K562 (cell line): ENCODE measurements at regions not wholly inside any gene's neighbourhood (a gene's known extent, or its start where the extent isn't known, plus 50 kb on each side); places are given as distances from the start of the nearest gene placed in this dataset.

Source experiments
- ATAC-seq: fragments of 200-7000 bp; cut with Tn5 transposase; 3 replicates; pipeline ENCODE4 v1.9.1; 2020; ENCODE audit warnings: moderate library complexity
- BruUV-seq: library from RNA; stranded (reverse); fragments of 400-500 nt; replicated peaks from 2 replicates; lab custom pipeline; 2021; lab: Mats Ljungman, UMichigan
- CTCF ChIA-PET: fragments of 300-600 bp; formaldehyde crosslinking; extraction: SDS; loops from one replicate; lab custom pipeline; 2021; ENCODE audit warnings: low intra/inter-chr PET ratio; lab: Yijun Ruan, JAX
- POLR2A ChIA-PET: fragments of 300-600, 350-650 bp; sonication (Branson Sonifier 250); formaldehyde crosslinking; extraction: SDS; loops from one replicate; lab custom pipeline; 2021; ENCODE audit warnings: antibody characterized with exemption, inconsistent platforms; lab: Yijun Ruan, JAX
- DNase-seq, 4 experiments: peaks; one replicate each; pipeline versions ENCODE4 v3.0.0 to v3.0.0-alpha.2; 2011 to 2018; ENCODE audit warnings: low spot score in 3 of 4, mixed read lengths in 3 of 4; ENCODE audit errors: extremely low read depth in 1 of 4
- FAIRE-seq: peaks from 2 replicates; lab custom pipeline; 2011; peaks lifted over from hg19 to GRCh38; lab: Jason Lieb, UNC
- H2AFZ ChIP-seq: 2 replicates; pipeline ENCODE4 v1.6.0; 2011; ENCODE audit warnings: low read depth, low read length, control low read depth, inconsistent platforms
- H3K27ac ChIP-seq: fragments of 200-600 bp; 3 replicates; pipeline ENCODE4 v1.8.0; 2011; ENCODE audit warnings: low read depth, mild to moderate bottlenecking, control low read depth, inconsistent platforms, low read length, moderate library complexity, mixed read lengths; ENCODE audit errors: extremely low read depth
- H3K27me3 ChIP-seq, 2 experiments: fragments of 300-600 bp in 1 of 2; 2 replicates in 1 of 2; 3 replicates in 1 of 2; pipeline versions ENCODE4 v1.6.0 to v1.8.0; 2011; ENCODE audit warnings: inconsistent platforms in 2 of 2, low read length in 2 of 2, mild to moderate bottlenecking in 1 of 2, mixed read lengths in 1 of 2, moderate library complexity in 1 of 2; ENCODE audit not compliant: control insufficient read depth in 2 of 2, insufficient read depth in 2 of 2
- H3K36me3 ChIP-seq: fragments of 300-600 bp; 3 replicates; pipeline ENCODE4 v1.8.0; 2011; ENCODE audit warnings: mild to moderate bottlenecking, low read length, inconsistent platforms; ENCODE audit not compliant: control insufficient read depth, insufficient read depth
- H3K4me1 ChIP-seq, 2 experiments: fragments of 200-600 bp in 1 of 2; replicated peaks in 1 of 2; 2 replicates in 1 of 2; 3 replicates in 1 of 2; pipeline versions ENCODE4 v1.5.1 to v1.8.0; 2011; ENCODE audit warnings: inconsistent platforms in 2 of 2, low read length in 2 of 2, mild to moderate bottlenecking in 1 of 2, mixed read lengths in 1 of 2, moderate library complexity in 1 of 2; ENCODE audit not compliant: control insufficient read depth in 2 of 2, insufficient read depth in 2 of 2
- H3K4me2 ChIP-seq: 2 replicates; pipeline ENCODE4 v1.6.1; 2011; ENCODE audit warnings: low read length, control low read depth, inconsistent platforms, mixed read lengths; ENCODE audit not compliant: insufficient read depth
- H3K4me3 ChIP-seq: fragments of 200-600 bp; sonication (generic), shearing (Covaris generic); 2 replicates; pipeline ENCODE4 v1.5.1; 2016; ENCODE audit warnings: control low read depth, inconsistent platforms
- H3K79me2 ChIP-seq: fragments of 200-600 bp; 3 replicates; pipeline ENCODE4 v1.8.0; 2011; ENCODE audit warnings: low read length, inconsistent platforms; ENCODE audit not compliant: control insufficient read depth, insufficient read depth
- H3K9ac ChIP-seq, 2 experiments: 2 replicates each; pipeline versions ENCODE4 v1.6.0 to v1.6.1; 2011; ENCODE audit warnings: low read depth in 2 of 2, low read length in 2 of 2, control low read depth in 1 of 2, inconsistent platforms in 1 of 2, mild to moderate bottlenecking in 1 of 2, mixed read lengths in 1 of 2; ENCODE audit not compliant: insufficient read depth in 1 of 2
- H3K9me1 ChIP-seq: one replicate; pipeline ENCODE4 v1.6.0; 2011; ENCODE audit warnings: inconsistent platforms, mild to moderate bottlenecking, low read length, moderate library complexity; ENCODE audit not compliant: control insufficient read depth, insufficient read depth
- H3K9me3 ChIP-seq: replicated peaks from 2 replicates; pipeline ENCODE4 v1.5.1; 2011; ENCODE audit warnings: low read depth, low read length, inconsistent platforms; ENCODE audit not compliant: control insufficient read depth, insufficient read depth
- H4K20me1 ChIP-seq: replicated peaks from 2 replicates; pipeline ENCODE4 v1.6.1; 2011; ENCODE audit warnings: low read length, inconsistent platforms, mixed read lengths; ENCODE audit not compliant: control insufficient read depth, insufficient read depth
- ARID4B ChIP-seq: sonication (generic); formaldehyde crosslinking; IDR thresholded peaks from 2 replicates; pipeline ENCODE4 v1.8.0; 2022; ENCODE audit warnings: mild to moderate bottlenecking, missing genetic modification reagents
- CEBPZ ChIP-seq: fragments of 150-350 bp; IDR thresholded peaks from 2 replicates; pipeline ENCODE4 v1.6.1; 2014; ENCODE audit warnings: low read depth, mild to moderate bottlenecking, low read length, borderline replicate concordance
- FOS ChIP-seq: IDR thresholded peaks from 3 replicates; pipeline ENCODE4 v1.6.1; 2011; ENCODE audit not compliant: insufficient read length; ENCODE audit errors: extremely low read depth
- GABPB1 ChIP-seq: sonication (generic); formaldehyde crosslinking; IDR thresholded peaks from 2 replicates; pipeline ENCODE4 v1.8.0; 2022; ENCODE audit warnings: mild to moderate bottlenecking, missing genetic modification reagents
- HDAC2 ChIP-seq: fragments of 450-650 bp; IDR thresholded peaks from 2 replicates; pipeline ENCODE4 v1.6.1; 2016; ENCODE audit warnings: mild to moderate bottlenecking
- LEF1 ChIP-seq: fragments of 450-650 bp; IDR thresholded peaks from 2 replicates; pipeline ENCODE4 v1.6.1; 2016; ENCODE audit warnings: mild to moderate bottlenecking
- NFIX ChIP-seq: fragments of 250-450 bp; sonication (Bioruptor Pico); IDR thresholded peaks from 2 replicates; pipeline ENCODE4 v1.4.0; 2020; ENCODE audit warnings: low read depth, mild to moderate bottlenecking, moderate library complexity
- SETDB1 ChIP-seq: IDR thresholded peaks from one replicate; pipeline ENCODE4 v1.6.1; 2012; ENCODE audit warnings: low read length, control low read depth, inconsistent platforms
- TARDBP ChIP-seq: fragments of 450-650 bp; IDR thresholded peaks from 2 replicates; pipeline ENCODE4 v1.6.1; 2016
- TFAM ChIP-seq: fragments of 250-450 bp; sonication (Bioruptor Pico); conservative IDR thresholded peaks from 2 replicates; pipeline ENCODE4 v1.5.0; 2021; ENCODE audit warnings: mild to moderate bottlenecking, moderate library complexity
- TFAP4 ChIP-seq: sonication (generic); formaldehyde crosslinking; IDR thresholded peaks from 2 replicates; pipeline ENCODE4 v1.8.0; 2022; ENCODE audit warnings: missing genetic modification reagents, mild to moderate bottlenecking, moderate library complexity, borderline replicate concordance
- THRAP3 ChIP-seq: fragments of 450-650 bp; IDR thresholded peaks from 2 replicates; pipeline ENCODE4 v1.6.1; 2016; ENCODE audit warnings: mild to moderate bottlenecking, inconsistent platforms, borderline replicate concordance
- U2AF2 ChIP-seq: fragments of 200-400 bp; formaldehyde crosslinking; optimal IDR thresholded peaks from 2 replicates; pipeline ENCODE3; 2017; ENCODE audit warnings: low read depth, mild to moderate bottlenecking, low read length
- ZC3H11A ChIP-seq: IDR thresholded peaks from 2 replicates; pipeline ENCODE4 v1.6.1; 2012; ENCODE audit warnings: low read depth, low read length, improper control_type of control experiment
- WGBS: fragments of 100-300 bp; shearing (Covaris generic); methylation state at CpG from one replicate; pipeline ENCODE4 v1.1.6; 2016; ENCODE audit warnings: low coverage, mixed read lengths; ENCODE audit not compliant: insufficient coverage; ENCODE audit errors: missing lambda C conversion rate; 5-methylcytosine and 5-hydroxymethylcytosine counted together
- in situ Hi-C: fragments of 300-500 bp; cut with MboI; formaldehyde crosslinking; loops from 4 replicates; pipeline ENCODE4 v1.15.0; 2018; ENCODE audit warnings: inconsistent platforms, mixed read lengths
- intact Hi-C: fragments of 100-400 bp; cut with micrococcal nuclease; formaldehyde crosslinking; loops from 2 replicates; pipeline ENCODE4 v1.14.2; 2022

- Histone ChIP-seq H2AFZ (no peak overlapping the region), H4K20me1 (no peaks in the 10 kb centered on the region), H3K36me3 (no peaks in the 10 kb centered on the region), H3K4me3 (no peak overlapping the region), H3K4me1 (no peaks in the 10 kb centered on the region), H3K9me3 (no peaks in the 10 kb centered on the region), H3K9me1 (no peaks in the 10 kb centered on the region), H3K9ac (no peak overlapping the region), H3K27ac (no peak overlapping the region), H3K79me2 (no peaks in the 10 kb centered on the region), H3K4me2 (no peak overlapping the region), H3K27me3 (no peaks in the 10 kb centered on the region)
- no peak for DNase-seq
- TF ChIP-seq ARID4B (no peak), TFAM (CRISPR knock-in tag) (no peak), ZC3H11A (no peak), TFAP4 (CRISPR knock-in tag) (no peak), U2AF2 (no peak), THRAP3 (no peak), CEBPZ (no peak), GABPB1 (CRISPR knock-in tag) (no peak), NFIX (CRISPR knock-in tag) (no peak), SETDB1 (no peak), HDAC2 (no peak), FOS (no peak), TARDBP (no peak), LEF1 (no peak)
- CTCF ChIA-PET = no interaction called here
- intact Hi-C loops (no loop called here), in situ Hi-C loops (no loop called here)
- no peak for ATAC-seq
- no peak for FAIRE-seq
- 3% methylated on average over 2 of the region's 2 CpGs for WGBS
- POLR2A ChIA-PET = interaction anchor here (1.1 kb wide), 1 partner anchor 141 kb away, joined by 3 read pairs; no protein-coding TSS in a partner anchor
- BruUV-seq = no TSS peak
These were observed 109.2 kb upstream of the IGFBP7 start for GRCh38 chr4:57219431-57219830.
